Posterior cingulate gyrus (tissue), 11 donors: ENCODE measurements at regions not wholly inside any gene's neighbourhood (a gene's known extent, or its start where the extent isn't known, plus 50 kb on each side); places are given as distances from the start of the nearest gene placed in this dataset.
"Not testable (repeated sequence)": the region's sequence is repeated elsewhere in the genome, so short reads cannot be mapped to it uniquely, and the experiment has no call there.

Source experiments
- DNase-seq, 10 donors: peaks; one replicate each; pipeline versions ENCODE4 v3.0.0 to v3.0.0-alpha.2; 2020 to 2021; ENCODE audit warnings: mixed read lengths in 3 of 10
- intact Hi-C: fragments of 100-400 bp; cut with DNase I; formaldehyde crosslinking; loops from one replicate; pipeline ENCODE4 v1.15.1; 2023

DNA sequence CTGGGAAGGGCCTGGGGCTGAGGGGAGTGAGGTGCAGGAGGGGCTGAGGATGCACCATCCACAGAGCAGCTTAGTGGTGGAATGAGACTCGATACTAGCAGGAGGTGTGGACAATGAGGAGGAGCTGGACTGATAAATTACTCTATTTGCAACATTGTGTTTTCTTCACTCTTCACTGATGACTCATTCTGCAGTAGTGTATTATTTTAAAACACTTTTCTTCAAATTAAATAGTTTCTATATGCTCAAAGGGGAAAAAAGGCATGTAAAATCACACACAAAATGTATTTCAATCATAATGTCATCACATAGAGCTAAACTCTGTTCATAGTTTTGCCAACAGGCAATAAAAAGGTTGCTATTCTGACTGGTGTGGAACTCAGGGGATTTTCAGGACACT is 467.0 kb upstream of the CTSO start:
- no peak for DNase-seq
- intact Hi-C loops = no loop called here

DNA sequence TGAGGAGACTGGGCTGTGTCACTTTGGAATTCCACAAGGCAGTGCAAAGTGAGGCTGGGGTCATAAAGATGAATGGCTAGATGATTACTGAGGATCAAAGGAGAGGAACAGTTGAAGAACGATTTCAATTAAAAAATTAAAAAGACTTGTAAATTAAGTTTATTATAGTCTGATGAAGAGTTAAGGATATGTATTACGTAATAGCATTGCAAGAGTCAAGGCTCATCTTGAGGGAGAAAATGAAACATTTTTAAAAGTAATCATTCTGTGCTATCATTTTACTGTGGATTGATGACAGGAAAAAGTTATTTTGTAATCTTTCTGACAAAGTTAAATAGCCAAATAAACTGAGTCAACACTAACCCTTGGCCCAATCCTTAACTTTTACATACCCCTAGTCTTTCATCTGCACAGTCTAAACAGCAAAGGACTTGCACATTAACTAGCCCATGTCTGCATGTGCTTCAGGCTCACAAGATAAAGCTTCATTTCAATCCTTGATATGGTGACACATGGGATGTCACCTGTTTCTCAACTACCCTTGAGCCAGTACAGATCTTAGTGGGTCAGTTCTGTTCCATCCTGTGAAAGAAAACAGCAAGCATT is 465.5 kb upstream of the CTSO start:
- intact Hi-C loops = no loop called here
- DNase-seq = no peak

DNA sequence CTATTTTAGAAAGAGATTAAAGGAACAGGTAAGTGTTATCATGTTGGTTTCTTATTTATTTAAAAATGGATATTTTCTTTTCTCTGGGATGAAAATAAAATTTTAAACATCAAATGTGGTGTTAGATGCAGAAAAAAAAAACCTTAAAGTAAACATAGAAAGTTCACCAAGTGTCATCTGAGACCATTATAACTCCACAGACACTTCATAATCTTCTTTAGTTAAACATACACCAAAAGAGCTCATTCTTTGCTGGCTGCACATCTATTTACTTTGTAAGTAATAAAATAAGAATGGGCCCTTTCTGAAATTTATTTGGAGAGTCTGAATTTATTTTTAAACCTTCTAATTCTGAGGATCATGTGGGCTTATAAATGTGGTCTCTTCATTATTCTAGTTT is 460.7 kb upstream of the CTSO start:
- intact Hi-C loops = no loop called here
- DNase-seq = no peak

DNA sequence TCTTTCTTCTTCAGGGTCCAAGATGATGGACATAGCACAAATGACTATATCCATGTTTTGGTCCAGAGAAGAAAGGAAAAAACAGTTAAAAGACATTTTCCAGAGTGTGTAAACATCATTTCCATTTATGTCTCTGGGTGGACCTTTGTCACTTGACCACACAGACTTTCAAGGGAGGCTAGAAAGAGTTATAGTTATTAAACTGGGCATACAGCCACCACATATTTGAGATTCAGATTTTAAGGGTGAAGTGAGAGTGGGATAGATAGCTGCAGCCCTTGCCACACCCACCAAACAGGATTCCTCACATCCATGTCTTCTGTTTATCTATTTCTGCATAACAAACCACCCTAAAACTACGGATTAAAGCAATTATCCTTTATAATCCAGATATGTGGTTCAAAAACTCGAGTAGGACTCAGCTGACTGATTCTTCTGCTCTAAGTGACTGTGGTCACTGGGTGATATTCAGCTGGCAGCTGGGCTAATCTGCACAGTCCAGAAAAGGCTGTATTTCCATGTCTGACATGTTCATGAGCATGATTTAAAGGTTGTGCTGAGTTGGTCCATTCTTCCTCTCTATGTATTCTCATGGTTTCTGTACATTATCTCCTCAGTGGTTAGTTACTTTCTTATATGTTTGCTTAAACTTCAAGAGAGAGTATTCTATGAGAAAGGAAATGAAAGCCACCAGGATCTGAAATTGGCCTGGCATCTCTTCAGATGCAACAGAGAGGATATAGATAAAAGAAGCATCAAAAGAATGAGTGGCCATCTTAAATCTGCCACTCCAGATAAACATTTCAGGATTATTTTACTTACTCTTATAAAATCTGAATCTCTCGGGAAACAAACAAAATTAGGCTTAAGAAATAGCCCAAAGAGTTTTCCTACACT is 459.8 kb upstream of the CTSO start:
- no peak for DNase-seq
- intact Hi-C loops = no loop called here

DNA sequence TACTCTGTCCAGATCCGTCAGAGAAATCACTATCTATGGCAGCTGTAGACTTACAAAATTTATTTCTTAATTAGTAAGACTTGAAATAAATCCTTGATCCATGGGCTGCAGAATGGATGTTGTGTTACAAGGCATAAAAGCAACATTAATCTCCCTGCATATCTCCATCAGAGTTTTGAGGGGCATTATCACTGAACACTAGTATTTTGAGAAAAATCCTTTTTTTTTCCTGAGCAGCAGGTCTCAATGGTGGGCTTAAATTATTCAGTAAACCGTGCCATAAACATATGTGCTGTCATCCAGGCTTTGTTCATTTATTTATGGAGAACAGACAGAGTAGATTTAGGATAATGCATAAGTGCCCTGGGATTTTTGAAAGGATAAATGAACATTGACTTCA is 457.9 kb upstream of the CTSO start:
- intact Hi-C loops = no loop called here

DNA sequence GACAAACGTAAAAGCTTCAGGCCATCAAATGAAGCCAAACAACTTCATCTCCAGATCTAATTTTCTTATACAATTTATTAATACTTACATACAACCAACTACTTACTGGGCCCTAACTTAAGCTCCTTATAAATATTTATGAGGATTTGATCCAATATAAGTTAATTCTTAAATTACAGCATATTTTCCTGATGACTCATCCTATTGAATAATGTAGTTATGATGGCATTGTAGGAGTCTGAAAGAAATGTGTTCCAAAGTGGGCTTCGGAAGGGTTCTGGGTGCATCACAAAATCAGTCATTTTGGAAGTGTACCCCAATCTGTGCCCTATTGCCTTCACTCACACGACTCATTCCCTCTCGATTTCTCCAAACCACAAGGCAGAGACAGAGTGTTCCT is 455.1 kb upstream of the CTSO start:
- DNase-seq = no peak
- intact Hi-C loops = no loop called here

More for the DNA sequence above, 457.9 kb upstream of the CTSO start:
- DNase-seq = no peak

DNA sequence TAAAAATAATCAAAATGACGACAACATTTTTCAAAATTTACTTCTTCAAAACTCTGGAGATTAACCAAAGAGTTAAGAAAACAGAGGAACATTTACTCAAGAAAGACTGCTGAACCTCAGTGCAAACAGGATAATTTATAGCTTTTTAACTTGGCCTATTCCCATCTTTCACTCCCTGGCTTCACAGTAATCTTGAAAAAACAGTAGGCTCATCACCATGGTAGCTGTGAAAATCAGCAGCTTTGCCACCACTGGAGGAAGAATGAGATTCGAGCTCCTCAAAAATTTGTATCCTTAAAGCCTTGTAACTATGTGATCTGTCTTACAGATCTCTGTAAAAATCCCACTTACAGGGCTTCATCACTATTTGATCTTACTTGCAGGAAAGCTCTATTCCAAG is 447.7 kb upstream of the CTSO start:
- no peak for DNase-seq
- intact Hi-C loops = no loop called here

DNA sequence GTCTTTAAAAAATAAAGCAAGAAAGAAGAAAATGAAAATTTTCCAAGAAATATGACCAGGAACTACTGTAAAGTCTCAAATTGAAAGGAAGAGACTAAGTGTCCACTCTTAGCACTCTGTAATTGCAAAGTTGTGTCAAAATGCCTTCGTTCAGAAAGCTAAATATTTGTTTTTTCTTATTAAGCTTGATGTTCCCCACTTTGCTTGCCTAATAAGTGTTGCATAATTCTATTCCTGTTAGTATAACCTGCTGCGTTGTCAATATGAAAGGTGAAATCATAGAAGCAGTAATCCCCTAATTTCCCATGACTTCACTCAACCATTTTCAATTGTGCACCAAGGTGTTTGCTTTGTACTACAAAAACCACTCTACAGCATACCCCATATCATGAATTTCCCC is 442.9 kb upstream of the CTSO start:
- no peak for DNase-seq
- intact Hi-C loops = no loop called here

DNA sequence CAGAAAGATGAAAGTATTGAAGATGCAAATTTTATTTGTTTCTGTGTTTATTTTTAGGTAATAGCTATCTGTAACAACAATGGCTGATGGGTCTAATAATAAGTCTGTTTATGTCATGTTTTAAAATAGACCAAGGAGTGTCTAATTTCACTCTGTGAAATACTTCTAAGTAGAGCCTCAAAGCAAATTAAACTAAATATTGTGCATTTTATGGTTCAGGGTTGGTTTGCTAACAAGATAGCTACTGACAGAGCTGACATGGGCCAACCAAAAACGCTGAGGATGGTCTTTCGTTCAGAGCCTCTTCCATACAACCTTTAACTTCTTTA is 437.6 kb upstream of the CTSO start:
- DNase-seq = no peak
- intact Hi-C loops = no loop called here

DNA sequence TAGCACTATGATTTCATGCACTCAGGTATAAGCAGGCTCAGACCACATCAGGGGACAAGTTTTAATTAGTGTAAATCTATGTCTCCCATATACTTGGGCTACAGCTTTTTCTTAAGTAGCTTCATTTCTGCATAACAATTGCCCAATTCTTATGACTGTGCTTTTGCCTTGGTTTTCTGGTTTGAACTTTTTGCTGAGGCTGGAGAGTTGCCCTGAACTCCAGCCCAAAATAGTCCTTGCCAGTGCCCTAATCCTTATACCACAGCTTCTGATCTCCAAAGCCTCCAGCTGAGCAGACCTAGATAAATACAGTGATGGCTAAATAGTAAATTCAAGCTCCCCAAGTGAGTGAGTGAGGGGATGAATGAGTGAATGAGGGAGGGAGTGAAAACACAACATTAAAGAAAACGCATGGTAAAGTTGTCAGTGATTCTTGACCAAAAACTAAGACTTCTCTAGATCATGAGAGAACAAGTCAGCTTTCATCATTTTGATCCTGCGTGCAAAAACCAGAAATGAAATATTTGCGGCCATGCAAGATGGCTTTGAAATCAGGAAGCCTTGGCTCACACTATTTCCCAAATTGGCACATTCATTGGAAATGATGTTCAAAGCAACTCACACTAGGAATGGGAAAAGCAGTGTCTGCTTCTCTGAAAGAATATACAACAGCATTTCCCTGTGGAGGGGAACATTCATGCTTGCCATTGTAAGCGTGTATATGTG is 437.1 kb upstream of the CTSO start:
- DNase-seq = no peak
- intact Hi-C loops = no loop called here

DNA sequence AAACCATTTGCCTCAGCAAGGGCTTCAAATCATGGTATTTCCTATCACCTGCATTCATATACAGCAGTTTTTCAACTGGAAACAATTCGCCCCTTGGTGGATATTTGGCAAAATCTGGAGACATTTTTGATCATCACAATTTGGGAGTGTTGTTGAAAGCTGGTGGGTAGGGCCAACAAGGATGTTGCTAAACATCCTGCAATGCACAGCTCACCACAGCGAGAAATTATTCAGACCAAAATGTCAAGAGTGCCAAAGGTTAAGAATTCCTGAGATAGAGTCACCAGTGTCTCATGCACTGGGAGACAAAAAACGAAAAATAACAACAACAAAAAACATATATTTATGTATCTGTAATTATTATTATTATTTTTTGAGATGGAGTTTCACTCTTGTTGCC is 435.2 kb upstream of the CTSO start:
- DNase-seq = no peak
- intact Hi-C loops = no loop called here

DNA sequence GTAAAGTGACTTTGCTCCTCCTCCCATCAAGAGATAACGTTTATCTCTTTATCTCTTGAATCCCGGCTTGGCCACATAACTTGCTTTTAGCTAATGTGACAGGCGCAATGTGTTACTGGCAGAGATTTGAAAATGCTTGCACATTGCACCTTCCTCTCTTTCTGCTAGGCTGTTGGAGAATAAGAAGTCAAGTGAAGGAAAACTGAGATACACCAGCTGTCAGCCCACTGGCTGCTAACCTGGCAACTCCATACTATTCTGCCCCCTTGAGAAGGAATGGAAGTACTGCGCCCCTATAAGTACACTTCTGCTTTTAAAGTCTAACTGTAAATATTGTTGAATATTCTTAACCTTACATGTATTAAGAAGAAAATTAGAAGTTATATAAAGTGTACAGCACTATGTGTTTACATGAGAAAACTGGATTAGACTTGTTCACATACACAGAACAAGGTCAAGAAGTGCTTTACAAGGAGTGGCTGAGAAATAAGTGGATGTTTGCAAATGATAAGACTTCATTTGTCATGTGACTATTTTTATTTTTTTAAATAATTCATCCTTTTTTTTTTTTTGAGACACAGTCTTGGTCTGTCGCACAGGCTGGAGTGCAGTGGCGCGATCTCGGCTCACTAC is 424.5 kb upstream of the CTSO start:
- no peak for DNase-seq
- intact Hi-C loops = no loop called here

DNA sequence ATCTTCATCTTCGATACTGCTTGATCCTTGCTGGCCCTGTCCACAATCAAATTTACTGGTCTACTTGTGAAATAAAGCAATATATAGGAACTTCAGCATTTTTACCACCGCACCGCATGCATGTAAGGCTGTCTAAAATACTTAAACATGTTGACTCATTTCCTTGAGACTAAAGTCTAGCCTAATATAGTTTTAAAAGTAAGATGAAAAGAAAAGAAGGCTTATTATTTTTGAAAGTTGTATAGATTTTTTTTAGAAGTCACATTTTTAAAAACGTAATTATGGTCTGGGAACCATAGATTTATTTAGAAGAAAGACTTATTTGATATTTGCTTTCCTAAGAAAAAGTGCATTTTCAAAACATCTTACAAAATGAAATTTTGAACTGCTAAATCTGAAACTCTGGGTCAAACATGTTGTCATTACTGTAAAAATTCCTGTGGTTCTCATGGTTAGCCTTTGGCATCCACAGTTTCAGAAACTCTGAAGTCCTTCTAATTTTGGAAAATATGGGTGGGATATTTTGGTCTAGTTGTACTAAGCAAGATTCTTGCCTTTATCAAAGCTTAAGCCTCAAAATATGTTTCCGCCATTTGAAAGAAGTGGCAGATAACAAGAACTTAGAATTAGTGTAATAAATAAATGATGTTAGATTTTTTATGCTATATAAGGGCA is 423.5 kb upstream of the CTSO start:
- no peak for DNase-seq
- intact Hi-C loops = no loop called here

DNA sequence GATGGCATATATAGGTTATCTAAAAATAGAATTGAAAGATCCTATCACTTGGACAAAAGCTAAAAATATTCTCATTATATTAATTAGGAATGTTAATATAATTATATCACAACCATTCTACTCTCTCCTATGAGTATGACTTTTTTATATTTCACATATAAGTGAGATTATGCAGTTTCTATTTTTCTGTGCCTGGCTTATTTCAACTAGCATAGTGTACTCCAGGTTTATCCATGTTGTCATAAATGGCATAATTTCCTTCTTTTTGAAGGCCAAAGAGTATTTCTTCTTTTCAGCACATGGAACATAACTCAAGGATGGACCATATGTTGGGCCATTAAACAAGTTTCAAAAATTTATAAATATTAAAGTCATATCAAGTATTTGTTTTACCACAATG is 421.2 kb upstream of the CTSO start:
- no peak for DNase-seq
- intact Hi-C loops = no loop called here

DNA sequence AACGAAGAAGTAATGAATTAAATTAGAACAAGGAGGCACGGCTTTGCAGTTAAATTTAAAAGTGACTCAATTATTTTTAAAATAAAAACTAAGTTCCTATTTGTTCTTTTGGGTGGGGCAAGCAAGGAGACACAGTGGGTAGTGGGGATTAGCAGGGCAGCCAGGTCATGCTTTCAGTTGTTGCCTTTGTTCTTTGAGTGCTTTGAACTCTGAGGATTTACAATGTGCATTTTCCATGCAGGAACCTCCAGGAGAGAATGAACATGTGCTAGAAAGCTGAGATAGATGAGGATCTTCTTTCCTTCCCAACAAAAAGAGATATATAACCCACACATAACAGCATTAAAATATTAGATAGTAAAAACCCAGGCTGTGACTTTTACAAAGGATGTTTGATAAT is 420.4 kb upstream of the CTSO start:
- no peak for DNase-seq
- intact Hi-C loops = no loop called here

DNA sequence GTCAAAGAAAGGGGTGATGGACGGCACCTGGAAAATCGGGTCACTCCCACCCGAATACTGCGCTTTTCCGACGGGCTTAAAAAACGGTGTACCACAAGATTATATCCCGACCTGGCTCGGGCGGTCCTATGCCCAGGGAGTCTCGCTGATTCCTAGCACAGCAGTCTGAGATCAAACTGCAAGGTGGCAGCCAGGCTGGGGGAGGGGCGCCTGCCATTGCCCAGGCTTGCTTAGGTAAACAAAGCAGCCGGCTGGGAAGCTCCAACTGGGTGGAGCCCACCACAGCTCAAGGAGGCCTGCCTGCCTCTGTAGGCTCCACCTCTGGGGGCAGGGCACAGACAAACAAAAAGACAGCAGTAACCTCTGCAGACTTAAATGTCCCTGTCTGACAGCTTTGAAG is 413.8 kb upstream of the CTSO start:
- intact Hi-C loops, DNase-seq: not testable (repeated sequence)

DNA sequence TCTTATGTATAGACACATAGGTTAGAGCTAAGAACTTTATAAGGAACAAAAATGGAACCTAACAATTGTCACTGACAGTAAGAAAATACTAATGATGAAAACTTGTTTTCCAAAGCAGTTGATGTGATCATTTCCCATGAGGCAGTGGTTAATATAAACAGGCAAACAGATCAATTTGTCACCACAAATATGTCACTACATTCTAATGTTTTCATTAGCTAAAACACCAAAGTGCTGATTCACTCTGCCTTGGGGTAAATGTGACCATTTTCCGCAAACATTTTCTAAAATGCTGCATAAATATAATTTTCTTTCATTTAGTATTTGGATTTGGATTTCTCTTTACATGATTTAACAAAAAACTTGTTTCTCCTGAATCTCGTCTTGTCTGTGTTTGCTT is 408.9 kb upstream of the CTSO start:
- intact Hi-C loops = no loop called here

DNA sequence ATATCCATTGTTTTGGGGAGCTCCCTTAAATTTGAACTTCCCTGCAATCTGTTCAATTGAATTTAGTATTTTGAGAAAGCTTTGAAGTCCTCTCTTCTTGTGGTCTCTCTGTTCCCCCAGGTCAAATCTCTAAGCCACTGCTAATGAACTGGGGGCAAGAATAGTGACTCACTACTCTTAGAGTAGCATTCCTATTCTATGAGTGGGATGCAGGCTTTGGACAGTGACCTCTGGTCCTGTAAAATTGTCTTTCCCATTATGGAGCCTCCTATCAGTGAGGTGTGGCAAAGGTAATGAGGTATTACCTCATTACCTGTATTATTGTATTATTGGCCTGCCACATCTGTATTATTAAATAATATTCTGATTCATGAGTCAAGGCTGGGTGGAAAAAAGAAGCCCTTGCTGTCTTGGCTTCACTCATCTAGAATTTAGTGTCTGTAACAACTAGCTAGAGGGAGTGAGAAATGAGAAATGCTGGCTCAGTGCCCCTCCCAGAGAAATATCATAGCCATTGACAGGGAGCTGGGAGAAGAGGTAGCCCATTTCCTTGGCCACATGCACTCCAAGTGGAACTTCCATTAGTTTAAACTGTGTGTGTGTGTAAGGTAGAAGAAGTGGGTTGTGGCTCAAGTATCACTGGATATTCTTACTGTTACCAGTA is 393.9 kb upstream of the CTSO start:
- no peak for DNase-seq
- intact Hi-C loops = no loop called here

More for the DNA sequence above, 408.9 kb upstream of the CTSO start:
- DNase-seq = no peak

DNA sequence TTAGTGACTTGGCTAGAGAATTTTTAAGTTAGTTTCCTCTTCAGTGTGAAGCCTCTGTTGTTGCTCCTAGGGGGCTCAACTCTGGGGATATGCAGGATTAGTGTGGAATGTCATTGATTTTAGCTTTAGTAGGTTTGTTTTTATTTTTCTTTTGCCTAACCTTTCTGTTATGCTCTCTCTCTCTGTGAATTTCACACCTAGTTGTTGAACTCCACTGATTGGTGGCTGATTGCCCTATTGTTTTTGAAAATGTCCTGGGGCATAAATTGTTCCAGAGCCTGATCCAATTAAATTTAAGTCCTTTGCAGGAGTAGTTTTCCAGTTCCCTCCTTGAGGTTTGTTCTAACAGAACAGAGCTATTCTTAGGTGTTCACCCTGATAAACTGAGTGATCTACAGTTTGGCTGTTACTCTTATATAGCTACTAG is 393.3 kb upstream of the CTSO start:
- intact Hi-C loops = no loop called here
- no peak for DNase-seq

DNA sequence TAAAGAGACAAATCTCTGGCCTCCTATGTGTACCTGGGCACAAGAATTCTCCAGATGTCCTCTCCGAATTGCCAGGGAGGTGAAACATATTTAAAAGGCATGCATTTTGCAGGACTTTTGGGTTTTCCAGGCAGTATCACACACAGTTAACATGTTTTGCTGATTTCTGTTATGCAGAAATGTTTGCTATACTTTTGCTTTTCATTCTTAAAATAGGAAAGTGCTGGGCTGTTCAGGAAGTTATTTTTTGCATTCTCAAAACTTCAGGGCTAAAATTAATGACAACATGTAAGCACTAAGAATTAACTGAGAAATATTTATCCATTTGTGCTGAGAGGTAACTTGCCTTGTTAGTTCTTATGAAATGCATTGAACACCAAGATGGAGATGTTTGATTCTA is 390.7 kb upstream of the CTSO start:
- intact Hi-C loops = no loop called here
- DNase-seq = no peak
